ENCODE measurements at regions not wholly inside any gene's neighbourhood (a gene's known extent, or its start where the extent isn't known, plus 50 kb on each side); places are given as distances from the start of the nearest gene placed in this dataset.
"Not testable (repeated sequence)": the region's sequence is repeated elsewhere in the genome, so short reads cannot be mapped to it uniquely, and the experiment has no call there.

GRCh38 chrX:118239178-118239870 lies 106.6 kb upstream of the WDR44 start:
- peaks cover 0 to 9% (median 0%) of the 10 kb centered on the region in 12 donors for H3K9me3 ChIP-seq
- H3K4me1 ChIP-seq, result peaks cover 0 to 13% (median 0%) of the 10 kb centered on the region in 12 donors
- ATAC-seq (peak in 1 of 4 donors; percentile 51), DNase-seq (peak in 3 of 5 donors; percentile 7 to 49 (median 21))
- H3K27me3 ChIP-seq, result no peaks in the 10 kb centered on the region
- no peaks in the 10 kb centered on the region for H3K36me3 ChIP-seq
- WGBS, 4 donors, result 37 to 52% (median 47%) methylated on average over 2 of the region's 2 CpGs
- H3K4me3 ChIP-seq, result no peak overlapping the region
- peak overlapping the region in 5 of 12 donors; percentile 31 to 66 (median 48) for H3K27ac ChIP-seq
- intact Hi-C loops (cut with DNase I), result no loop called here
- TF ChIP-seq POLR2A (IDR thresholded peaks at IDR 0.05) (no peak), CTCF (IDR thresholded peaks at IDR 0.05) (no peak)

- Histone ChIP-seq H3K4me1 (peaks cover 0 to 13% (median 0%) of the 10 kb centered on the region in 12 donors), H3K4me3 (no peak overlapping the region), H3K27ac (peak overlapping the region in 5 of 12 donors; percentile 31 to 66 (median 48)), H3K27me3 (no peaks in the 10 kb centered on the region), H3K36me3 (no peaks in the 10 kb centered on the region), H3K9me3 (peaks cover 0 to 9% (median 0%) of the 10 kb centered on the region in 12 donors)
- peak in 4 of 5 donors; percentile 24 to 30 (median 26) for DNase-seq
- TF ChIP-seq CTCF (IDR thresholded peaks at IDR 0.05) (no peak), POLR2A (IDR thresholded peaks at IDR 0.05) (no peak)
- peak in 3 of 4 donors; percentile 67 to 87 (median 77) for ATAC-seq
- intact Hi-C loops (cut with DNase I), result no loop called here
- 53 to 58% (median 54%) methylated on average over 6 of the region's 6 CpGs for WGBS, 4 donors
Measured at GRCh38 chrX:118239913-118240698, 105.8 kb upstream of the WDR44 start.

GRCh38 chrX:118246961-118247360 lies 98.9 kb upstream of the WDR44 start:
- intact Hi-C loops (cut with DNase I); ATAC-seq: not testable (repeated sequence)
- 33 to 38% (median 38%) methylated on average over 1 to 2 of the region's 2 CpGs; no CpG with 5 or more reads in 1 of the 4 donors for WGBS, 4 donors

GRCh38 chrX:118249146-118249545 lies 96.8 kb upstream of the WDR44 start:
- ATAC-seq, result no peak
- intact Hi-C loops (cut with DNase I), result no loop called here

More at GRCh38 chrX:118246961-118247360, 98.9 kb upstream of the WDR44 start:
- H3K36me3 ChIP-seq, H3K27me3 ChIP-seq, H3K4me1 ChIP-seq, DNase-seq, H3K27ac ChIP-seq, H3K4me3 ChIP-seq, H3K9me3 ChIP-seq: not testable (repeated sequence)

More at GRCh38 chrX:118249146-118249545, 96.8 kb upstream of the WDR44 start:
- no peak for TF ChIP-seq POLR2A (IDR thresholded peaks at IDR 0.05)
- no peak for TF ChIP-seq CTCF (IDR thresholded peaks at IDR 0.05)
- no peak overlapping the region for H3K4me3 ChIP-seq
- no peaks in the 10 kb centered on the region for H3K36me3 ChIP-seq
- no peaks in the 10 kb centered on the region for H3K27me3 ChIP-seq
- no peaks in the 10 kb centered on the region for H3K9me3 ChIP-seq
- no peaks in the 10 kb centered on the region for H3K4me1 ChIP-seq
- no peak overlapping the region for H3K27ac ChIP-seq
- no peak for DNase-seq
